HFF-Myc (cell line): ENCODE measurements at regions not wholly inside any gene's neighbourhood (a gene's known extent, or its start where the extent isn't known, plus 50 kb on each side); places are given as distances from the start of the nearest gene placed in this dataset.

Experiments
- DNase-seq: peaks from one replicate; pipeline ENCODE4 v3.0.0-alpha.2; 2011; ENCODE audit warnings: low read depth; ENCODE audit errors: extremely low read depth
- H3K4me3 ChIP-seq: replicated peaks from 2 replicates; pipeline ENCODE4 v1.5.1; 2011; ENCODE audit warnings: low read depth, mild to moderate bottlenecking, control low read depth, low read length
- TF ChIP-seq, protein P1 (sequence below): IDR thresholded peaks from 2 replicates; pipeline ENCODE4 v1.5.1; 2012; ENCODE audit warnings: mild to moderate bottlenecking, low read depth, low read length, control low read depth; ENCODE audit errors: missing control alignments

- TF ChIP-seq, protein P1, sequence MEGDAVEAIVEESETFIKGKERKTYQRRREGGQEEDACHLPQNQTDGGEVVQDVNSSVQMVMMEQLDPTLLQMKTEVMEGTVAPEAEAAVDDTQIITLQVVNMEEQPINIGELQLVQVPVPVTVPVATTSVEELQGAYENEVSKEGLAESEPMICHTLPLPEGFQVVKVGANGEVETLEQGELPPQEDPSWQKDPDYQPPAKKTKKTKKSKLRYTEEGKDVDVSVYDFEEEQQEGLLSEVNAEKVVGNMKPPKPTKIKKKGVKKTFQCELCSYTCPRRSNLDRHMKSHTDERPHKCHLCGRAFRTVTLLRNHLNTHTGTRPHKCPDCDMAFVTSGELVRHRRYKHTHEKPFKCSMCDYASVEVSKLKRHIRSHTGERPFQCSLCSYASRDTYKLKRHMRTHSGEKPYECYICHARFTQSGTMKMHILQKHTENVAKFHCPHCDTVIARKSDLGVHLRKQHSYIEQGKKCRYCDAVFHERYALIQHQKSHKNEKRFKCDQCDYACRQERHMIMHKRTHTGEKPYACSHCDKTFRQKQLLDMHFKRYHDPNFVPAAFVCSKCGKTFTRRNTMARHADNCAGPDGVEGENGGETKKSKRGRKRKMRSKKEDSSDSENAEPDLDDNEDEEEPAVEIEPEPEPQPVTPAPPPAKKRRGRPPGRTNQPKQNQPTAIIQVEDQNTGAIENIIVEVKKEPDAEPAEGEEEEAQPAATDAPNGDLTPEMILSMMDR = no peak
- no peak for DNase-seq
- no peak overlapping the region for H3K4me3 ChIP-seq
These were observed 284.3 kb downstream of the EPM2A start for GRCh38 chr6:145451029-145451428.

DNA sequence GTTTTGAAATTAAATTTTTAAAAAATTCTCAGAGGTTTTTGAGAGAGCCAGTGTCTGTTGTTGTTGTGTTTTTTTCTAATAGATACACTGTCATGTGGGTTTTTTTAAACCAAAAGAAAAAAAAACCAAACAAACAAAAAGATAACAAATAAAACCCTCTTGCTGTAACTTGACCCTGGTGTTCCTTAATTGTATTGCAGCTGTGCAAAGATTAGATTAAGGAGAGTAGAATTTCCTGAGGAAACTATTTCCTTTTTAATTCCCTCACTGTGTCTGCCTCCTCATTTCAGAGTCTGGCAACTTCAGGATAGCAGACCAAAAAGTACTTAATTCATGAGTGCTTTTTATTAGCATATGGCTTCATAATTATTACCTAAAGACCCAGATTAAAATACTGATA lies 281.9 kb downstream of the EPM2A start:
- H3K4me3 ChIP-seq = no peak overlapping the region
- TF ChIP-seq, protein P1 = no peak
- DNase-seq = no peak

GRCh38 chr6:145454006-145454405 lies 281.3 kb downstream of the EPM2A start:
- DNase-seq = no peak
- no peak overlapping the region for H3K4me3 ChIP-seq
- TF ChIP-seq, protein P1 = no peak

- TF ChIP-seq, protein P1 = no peak
These were observed 277.8 kb downstream of the EPM2A start for GRCh38 chr6:145457556-145457955.

GRCh38 chr6:145468534-145468933 lies 266.8 kb downstream of the EPM2A start:
- no peak for DNase-seq
- TF ChIP-seq, protein P1 = no peak
- H3K4me3 ChIP-seq = no peak overlapping the region

More at GRCh38 chr6:145457556-145457955, 277.8 kb downstream of the EPM2A start:
- no peak for DNase-seq
- no peak overlapping the region for H3K4me3 ChIP-seq

DNA sequence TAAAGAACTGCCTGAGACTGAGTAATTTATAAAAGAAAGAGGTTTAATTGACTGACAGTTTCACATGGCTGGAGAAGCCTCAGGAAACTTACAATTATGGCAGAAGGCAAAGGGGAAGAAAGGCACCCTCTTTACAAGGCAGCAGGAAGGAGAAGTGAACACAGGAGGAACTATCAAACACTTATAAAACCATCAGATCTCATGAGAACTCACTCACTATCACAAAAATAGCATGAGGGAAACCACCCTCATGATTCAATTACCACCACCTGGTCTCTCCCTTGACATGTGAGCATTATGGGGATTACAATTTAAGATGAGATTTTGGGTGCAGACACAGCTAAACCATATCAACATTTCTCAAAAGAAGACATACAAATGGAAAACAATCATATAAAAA lies 266.3 kb downstream of the EPM2A start:
- TF ChIP-seq, protein P1 = no peak
- DNase-seq = no peak
- no peak overlapping the region for H3K4me3 ChIP-seq

GRCh38 chr6:145475794-145476396 lies 259.4 kb downstream of the EPM2A start:
- TF ChIP-seq, protein P1 = no peak
- no peak overlapping the region for H3K4me3 ChIP-seq
- DNase-seq = no peak
